Keratinocyte (primary cell): ENCODE measurements at regions not wholly inside any gene's neighbourhood (a gene's known extent, or its start where the extent isn't known, plus 50 kb on each side); places are given as distances from the start of the nearest gene placed in this dataset.

ENCODE experiments used
- CTCF ChIP-seq, 3 experiments: IDR thresholded peaks in 1 of 3; conservative IDR thresholded peaks in 1 of 3; optimal IDR thresholded peaks in 1 of 3; 2 replicates in 2 of 3; 3 replicates in 1 of 3; pipeline versions ENCODE3 to v1.5.1; 2011; ENCODE audit warnings: low read length in 3 of 3, mild to moderate bottlenecking in 3 of 3, moderate library complexity in 2 of 3, control low read depth in 1 of 3, inconsistent platforms in 1 of 3; ENCODE audit not compliant: insufficient read depth in 2 of 3; ENCODE audit errors: extremely low read depth in 1 of 3
- EZH2 ChIP-seq: IDR thresholded peaks from one replicate; pipeline ENCODE4 v1.6.1; 2012; ENCODE audit warnings: inconsistent platforms, mild to moderate bottlenecking, low read length, moderate library complexity

- no peak for TF ChIP-seq CTCF (optimal IDR thresholded peaks at IDR 0.05 in 1 of 3, IDR thresholded peaks at IDR 0.05 in 1 of 3, conservative IDR thresholded peaks at IDR 0.05 in 1 of 3; ENCODE audit: extremely low read depth in 1 of 3, insufficient read depth in 2 of 3, low read length in 3 of 3)
- no peak for TF ChIP-seq EZH2
Observed at GRCh38 chr20:20992277-20992676, 113.9 kb downstream of the LINC00237 start.
